Lower leg skin (tissue), 4 donors: ENCODE measurements at regions not wholly inside any gene's neighbourhood (a gene's known extent, or its start where the extent isn't known, plus 50 kb on each side); places are given as distances from the start of the nearest gene placed in this dataset.

ENCODE experiments used
- DNase-seq, 2 donors: peaks; one replicate each; pipeline ENCODE4 v3.0.0-alpha.2; 2019; ENCODE audit warnings: low spot score in 2 of 2
- H3K4me3 ChIP-seq: fragments of 200-600 bp; sonication (generic); 2 replicates; pipeline ENCODE4 v1.5.1; 2017; ENCODE audit warnings: mild to moderate bottlenecking, low read depth; ENCODE audit not compliant: poor library complexity, severe bottlenecking
- CTCF ChIP-seq, 3 donors: fragments of 450-650 bp; IDR thresholded peaks; one replicate each; pipeline ENCODE4 v1.5.1; 2016; ENCODE audit warnings: antibody characterized with exemption in 3 of 3, mild to moderate bottlenecking in 3 of 3, moderate library complexity in 2 of 3
- POLR2A ChIP-seq, 2 donors: fragments of 450-650 bp; IDR thresholded peaks; one replicate each; pipeline ENCODE4 v1.6.1; 2016 to 2017; ENCODE audit warnings: antibody characterized with exemption in 2 of 2, mild to moderate bottlenecking in 1 of 2, moderate library complexity in 1 of 2
- WGBS, 2 donors: methylation state at CpG; one replicate each; pipeline ENCODE4 v1.1.5; 2018; 5-methylcytosine and 5-hydroxymethylcytosine counted together
- intact Hi-C: fragments of 100-400 bp; cut with DNase I; formaldehyde crosslinking; loops from one replicate; pipeline ENCODE4 v1.15.0; 2023; ENCODE audit warnings: low total_unique reads

- TF ChIP-seq CTCF (IDR thresholded peaks at IDR 0.05): no peak
- no peak for TF ChIP-seq POLR2A (IDR thresholded peaks at IDR 0.05)
- WGBS, 2 donors: 97 to 99% methylated on average over 2 of the region's 2 CpGs
- intact Hi-C loops: no loop called here
- no peak for DNase-seq
- no peak overlapping the region for H3K4me3 ChIP-seq
These were observed 487.8 kb upstream of the SPRY2 start for GRCh38 chr13:80828759-80829158.

GRCh38 chr13:80825276-80825675, 484.4 kb upstream of the SPRY2 start:
- TF ChIP-seq CTCF (IDR thresholded peaks at IDR 0.05): no peak
- TF ChIP-seq POLR2A (IDR thresholded peaks at IDR 0.05): no peak
- intact Hi-C loops: no loop called here
- no peak for DNase-seq
- WGBS, 2 donors: 86 to 89% methylated on average over 1 of the region's 1 CpG
- H3K4me3 ChIP-seq: no peak overlapping the region

GRCh38 chr13:80824229-80824628, 483.3 kb upstream of the SPRY2 start:
- 16 to 27% methylated on average over 1 of the region's 1 CpG for WGBS, 2 donors
- no peak for TF ChIP-seq CTCF (IDR thresholded peaks at IDR 0.05)
- TF ChIP-seq POLR2A (IDR thresholded peaks at IDR 0.05): no peak
- DNase-seq: peak in 1 of 2 donors; percentile 34
- intact Hi-C loops: no loop called here
- H3K4me3 ChIP-seq: no peak overlapping the region

- DNase-seq: no peak
- 22 to 57% methylated on average over 1 of the region's 1 CpG for WGBS, 2 donors
- intact Hi-C loops: no loop called here
- TF ChIP-seq POLR2A (IDR thresholded peaks at IDR 0.05): no peak
- TF ChIP-seq CTCF (IDR thresholded peaks at IDR 0.05): no peak
- H3K4me3 ChIP-seq: no peak overlapping the region
These were observed 482.5 kb upstream of the SPRY2 start for GRCh38 chr13:80823472-80823871.

GRCh38 chr13:80821466-80821865, 480.5 kb upstream of the SPRY2 start:
- no peak overlapping the region for H3K4me3 ChIP-seq
- TF ChIP-seq POLR2A (IDR thresholded peaks at IDR 0.05) (no peak), CTCF (IDR thresholded peaks at IDR 0.05) (no peak)
- intact Hi-C loops: no loop called here
- DNase-seq: no peak

GRCh38 chr13:80817979-80818378, 477.1 kb upstream of the SPRY2 start:
- no peak overlapping the region for H3K4me3 ChIP-seq
- no peak for DNase-seq
- WGBS, 2 donors: 86 to 100% methylated on average over 1 of the region's 1 CpG
- intact Hi-C loops: no loop called here
- TF ChIP-seq CTCF (IDR thresholded peaks at IDR 0.05): no peak
- TF ChIP-seq POLR2A (IDR thresholded peaks at IDR 0.05): no peak
